Activated T-helper 1 cell treated with anti-CD3 and anti-CD28 coated beads, Interleukin-12 subunit alpha, Interleukin-12 subunit beta, Interleukin-2, Interleukin-4 antibody, amounts not matched to agents 30 ng/mL and 10 ng/mL and 1 ng/mL, durations not matched to agents 14 hours and 24 hours and 36 hours (primary cell): ENCODE measurements at regions not wholly inside any gene's neighbourhood (a gene's known extent, or its start where the extent isn't known, plus 50 kb on each side); places are given as distances from the start of the nearest gene placed in this dataset.

Source experiments
- DNase-seq: peaks from one replicate; pipeline ENCODE4 v3.0.0; 2021; ENCODE audit warnings: low spot score
- H3K27ac Mint-ChIP-seq: one replicate; pipeline ENCODE4 v1.8.0; 2021; ENCODE audit warnings: mild to moderate bottlenecking, mixed read lengths
- H3K27me3 Mint-ChIP-seq: one replicate; pipeline ENCODE4 v1.8.0; 2022; ENCODE audit warnings: mild to moderate bottlenecking, moderate library complexity, mixed read lengths; ENCODE audit not compliant: insufficient read depth
- H3K36me3 Mint-ChIP-seq: one replicate; pipeline ENCODE4 v1.8.0; 2021; ENCODE audit warnings: low read depth, mixed read lengths
- H3K4me1 Mint-ChIP-seq: one replicate; pipeline ENCODE4 v1.8.0; 2021; ENCODE audit warnings: low read depth, mixed read lengths
- H3K4me3 Mint-ChIP-seq: one replicate; pipeline ENCODE4 v1.8.0; 2021; ENCODE audit warnings: mild to moderate bottlenecking, moderate library complexity, mixed read lengths
- H3K9me3 Mint-ChIP-seq: one replicate; pipeline ENCODE4 v1.8.0; 2021; ENCODE audit warnings: mixed read lengths
- intact Hi-C: fragments of 100-400 bp; cut with micrococcal nuclease; formaldehyde crosslinking; loops from one replicate; pipeline ENCODE4 v1.15.1; 2024

GRCh38 chr21:19922122-19922521 is 1076.1 kb upstream of the NCAM2 start:
- DNase-seq, result no peak
- peaks cover 7% of the 10 kb centered on the region for H3K9me3 Mint-ChIP-seq
- H3K27ac Mint-ChIP-seq, result no peak overlapping the region
- H3K4me3 Mint-ChIP-seq, result no peak overlapping the region
- no peaks in the 10 kb centered on the region for H3K27me3 Mint-ChIP-seq
- intact Hi-C loops, result no loop called here
- no peaks in the 10 kb centered on the region for H3K4me1 Mint-ChIP-seq
- no peaks in the 10 kb centered on the region for H3K36me3 Mint-ChIP-seq

- H3K36me3 Mint-ChIP-seq, result no peaks in the 10 kb centered on the region
Observed at GRCh38 chr21:19935467-19935866, 1062.7 kb upstream of the NCAM2 start.

GRCh38 chr21:19937619-19938018 is 1060.6 kb upstream of the NCAM2 start:
- H3K27ac Mint-ChIP-seq, result no peak overlapping the region
- H3K4me3 Mint-ChIP-seq, result no peak overlapping the region
- H3K4me1 Mint-ChIP-seq, result no peaks in the 10 kb centered on the region
- H3K27me3 Mint-ChIP-seq, result no peaks in the 10 kb centered on the region
- peaks cover 31% of the 10 kb centered on the region for H3K9me3 Mint-ChIP-seq
- DNase-seq, result no peak
- H3K36me3 Mint-ChIP-seq, result no peaks in the 10 kb centered on the region
- intact Hi-C loops, result no loop called here

More at GRCh38 chr21:19935467-19935866, 1062.7 kb upstream of the NCAM2 start:
- Mint-ChIP-seq H3K27me3 (no peaks in the 10 kb centered on the region), H3K4me3 (no peak overlapping the region), H3K27ac (no peak overlapping the region), H3K9me3 (peaks cover 30% of the 10 kb centered on the region), H3K4me1 (no peaks in the 10 kb centered on the region)
- DNase-seq, result no peak
- intact Hi-C loops, result no loop called here

GRCh38 chr21:19941626-19942025 is 1056.6 kb upstream of the NCAM2 start:
- Mint-ChIP-seq H3K27me3 (no peaks in the 10 kb centered on the region), H3K9me3 (peaks cover 49% of the 10 kb centered on the region), H3K4me1 (no peaks in the 10 kb centered on the region), H3K4me3 (no peak overlapping the region), H3K27ac (no peak overlapping the region), H3K36me3 (no peaks in the 10 kb centered on the region)
- intact Hi-C loops, result no loop called here
- no peak for DNase-seq

- intact Hi-C loops, result no loop called here
- Mint-ChIP-seq H3K27me3 (no peaks in the 10 kb centered on the region), H3K9me3 (peaks cover 30% of the 10 kb centered on the region), H3K4me1 (no peaks in the 10 kb centered on the region), H3K4me3 (no peak overlapping the region), H3K27ac (no peak overlapping the region), H3K36me3 (no peaks in the 10 kb centered on the region)
- DNase-seq, result no peak
Observed at GRCh38 chr21:19950347-19950746, 1047.9 kb upstream of the NCAM2 start.

GRCh38 chr21:19969156-19969555 is 1029.1 kb upstream of the NCAM2 start:
- DNase-seq, result no peak
- no peaks in the 10 kb centered on the region for H3K27me3 Mint-ChIP-seq
- no peak overlapping the region for H3K4me3 Mint-ChIP-seq
- intact Hi-C loops, result no loop called here
- H3K9me3 Mint-ChIP-seq, result peaks cover 20% of the 10 kb centered on the region
- no peaks in the 10 kb centered on the region for H3K36me3 Mint-ChIP-seq
- no peaks in the 10 kb centered on the region for H3K4me1 Mint-ChIP-seq
- no peak overlapping the region for H3K27ac Mint-ChIP-seq

GRCh38 chr21:19981938-19982337 is 1016.3 kb upstream of the NCAM2 start:
- H3K4me1 Mint-ChIP-seq, result no peaks in the 10 kb centered on the region
- H3K36me3 Mint-ChIP-seq, result no peaks in the 10 kb centered on the region
- intact Hi-C loops, result no loop called here
- no peak overlapping the region for H3K4me3 Mint-ChIP-seq
- DNase-seq, result no peak
- no peak overlapping the region for H3K27ac Mint-ChIP-seq
- no peaks in the 10 kb centered on the region for H3K27me3 Mint-ChIP-seq
- H3K9me3 Mint-ChIP-seq, result peaks cover 4% of the 10 kb centered on the region

- H3K27ac Mint-ChIP-seq, result no peak overlapping the region
- intact Hi-C loops, result no loop called here
- H3K4me3 Mint-ChIP-seq, result no peak overlapping the region
- DNase-seq, result no peak
- H3K9me3 Mint-ChIP-seq, result peaks cover 4% of the 10 kb centered on the region
- no peaks in the 10 kb centered on the region for H3K27me3 Mint-ChIP-seq
- no peaks in the 10 kb centered on the region for H3K4me1 Mint-ChIP-seq
- no peaks in the 10 kb centered on the region for H3K36me3 Mint-ChIP-seq
Observed at GRCh38 chr21:19986396-19986795, 1011.8 kb upstream of the NCAM2 start.

- Mint-ChIP-seq H3K4me1 (no peaks in the 10 kb centered on the region), H3K4me3 (no peak overlapping the region), H3K36me3 (no peaks in the 10 kb centered on the region), H3K27ac (no peak overlapping the region), H3K9me3 (peaks cover 8% of the 10 kb centered on the region), H3K27me3 (no peaks in the 10 kb centered on the region)
- intact Hi-C loops, result no loop called here
- DNase-seq, result no peak
Observed at GRCh38 chr21:19987671-19988070, 1010.5 kb upstream of the NCAM2 start.

- Mint-ChIP-seq H3K27me3 (no peaks in the 10 kb centered on the region), H3K4me3 (no peak overlapping the region), H3K27ac (no peak overlapping the region), H3K36me3 (no peaks in the 10 kb centered on the region), H3K4me1 (no peaks in the 10 kb centered on the region), H3K9me3 (peaks cover 25% of the 10 kb centered on the region)
- intact Hi-C loops, result no loop called here
- no peak for DNase-seq
Observed at GRCh38 chr21:19992540-19992939, 1005.7 kb upstream of the NCAM2 start.

GRCh38 chr21:19993268-19993667 is 1004.9 kb upstream of the NCAM2 start:
- H3K27me3 Mint-ChIP-seq, result no peaks in the 10 kb centered on the region
- intact Hi-C loops, result no loop called here

GRCh38 chr21:19995253-19995652 is 1003.0 kb upstream of the NCAM2 start:
- Mint-ChIP-seq H3K9me3 (peaks cover 45% of the 10 kb centered on the region), H3K27ac (no peak overlapping the region), H3K4me1 (no peaks in the 10 kb centered on the region), H3K27me3 (no peaks in the 10 kb centered on the region), H3K36me3 (no peaks in the 10 kb centered on the region), H3K4me3 (no peak overlapping the region)
- intact Hi-C loops, result no loop called here
- no peak for DNase-seq

More at GRCh38 chr21:19993268-19993667, 1004.9 kb upstream of the NCAM2 start:
- Mint-ChIP-seq H3K4me3 (no peak overlapping the region), H3K27ac (no peak overlapping the region), H3K4me1 (no peaks in the 10 kb centered on the region), H3K36me3 (no peaks in the 10 kb centered on the region), H3K9me3 (peaks cover 32% of the 10 kb centered on the region)
- no peak for DNase-seq

- no peak for DNase-seq
- H3K27ac Mint-ChIP-seq, result no peak overlapping the region
- peaks cover 37% of the 10 kb centered on the region for H3K9me3 Mint-ChIP-seq
- no peak overlapping the region for H3K4me3 Mint-ChIP-seq
- no peaks in the 10 kb centered on the region for H3K4me1 Mint-ChIP-seq
- intact Hi-C loops, result no loop called here
- no peaks in the 10 kb centered on the region for H3K27me3 Mint-ChIP-seq
- H3K36me3 Mint-ChIP-seq, result no peaks in the 10 kb centered on the region
Observed at GRCh38 chr21:19998453-19998852, 999.8 kb upstream of the NCAM2 start.
